PC-9 (cell line): ENCODE measurements at regions not wholly inside any gene's neighbourhood (a gene's known extent, or its start where the extent isn't known, plus 50 kb on each side); places are given as distances from the start of the nearest gene placed in this dataset.

Experiments used
- EZH2 ChIP-seq: fragments of 200-600 bp; sonication (generic); IDR thresholded peaks from 2 replicates; pipeline ENCODE4 v1.8.0; 2017; ENCODE audit warnings: antibody characterized with exemption, low read depth
- TF ChIP-seq, protein P1 (sequence below): fragments of 200-600 bp; sonication (generic); conservative IDR thresholded peaks from 2 replicates; pipeline ENCODE4 v1.6.1; 2017; ENCODE audit warnings: mixed run types, antibody characterized with exemption, mild to moderate bottlenecking, moderate library complexity

GRCh38 chr6:21448485-21449109, 145.0 kb upstream of the SOX4 start:
- TF ChIP-seq, protein P1, sequence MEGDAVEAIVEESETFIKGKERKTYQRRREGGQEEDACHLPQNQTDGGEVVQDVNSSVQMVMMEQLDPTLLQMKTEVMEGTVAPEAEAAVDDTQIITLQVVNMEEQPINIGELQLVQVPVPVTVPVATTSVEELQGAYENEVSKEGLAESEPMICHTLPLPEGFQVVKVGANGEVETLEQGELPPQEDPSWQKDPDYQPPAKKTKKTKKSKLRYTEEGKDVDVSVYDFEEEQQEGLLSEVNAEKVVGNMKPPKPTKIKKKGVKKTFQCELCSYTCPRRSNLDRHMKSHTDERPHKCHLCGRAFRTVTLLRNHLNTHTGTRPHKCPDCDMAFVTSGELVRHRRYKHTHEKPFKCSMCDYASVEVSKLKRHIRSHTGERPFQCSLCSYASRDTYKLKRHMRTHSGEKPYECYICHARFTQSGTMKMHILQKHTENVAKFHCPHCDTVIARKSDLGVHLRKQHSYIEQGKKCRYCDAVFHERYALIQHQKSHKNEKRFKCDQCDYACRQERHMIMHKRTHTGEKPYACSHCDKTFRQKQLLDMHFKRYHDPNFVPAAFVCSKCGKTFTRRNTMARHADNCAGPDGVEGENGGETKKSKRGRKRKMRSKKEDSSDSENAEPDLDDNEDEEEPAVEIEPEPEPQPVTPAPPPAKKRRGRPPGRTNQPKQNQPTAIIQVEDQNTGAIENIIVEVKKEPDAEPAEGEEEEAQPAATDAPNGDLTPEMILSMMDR: no peak
- no peak for TF ChIP-seq EZH2
